Activated CD8-positive, alpha-beta memory T cell treated with anti-CD3 and anti-CD28 coated beads for 48 hours (primary cell): ENCODE measurements at regions not wholly inside any gene's neighbourhood (a gene's known extent, or its start where the extent isn't known, plus 50 kb on each side); places are given as distances from the start of the nearest gene placed in this dataset.
"Not testable (repeated sequence)": the region's sequence is repeated elsewhere in the genome, so short reads cannot be mapped to it uniquely, and the experiment has no call there.

ENCODE experiments used
- DNase-seq, 3 experiments: peaks; one replicate each; pipeline ENCODE4 v3.0.0-alpha.2; 2020; ENCODE audit warnings: low read depth in 2 of 3, low spot score in 2 of 3

DNA sequence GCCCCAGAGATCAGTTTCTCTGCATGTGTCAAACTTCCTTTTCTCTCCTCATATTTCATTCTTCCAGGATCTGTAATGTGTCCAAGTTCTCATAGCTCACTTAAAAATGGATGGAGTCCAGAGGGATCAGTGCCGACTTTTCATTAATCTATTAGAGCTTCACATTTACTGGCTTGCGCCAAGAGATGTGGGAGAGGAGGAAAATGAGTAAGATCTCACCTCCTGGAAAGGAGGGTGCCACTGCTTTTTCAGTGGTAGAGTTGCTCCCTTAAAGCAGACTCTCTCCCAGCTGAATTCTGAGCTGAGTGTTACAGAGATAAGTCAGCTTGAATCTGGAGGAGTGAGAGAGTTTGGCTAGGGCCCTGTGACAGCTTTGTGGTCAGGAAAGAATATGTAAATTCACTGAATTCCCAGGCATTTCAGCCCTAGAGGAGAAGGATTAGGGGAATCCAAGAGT, 175.9 kb downstream of the SOX4 start:
- no peak for DNase-seq

- no peak for DNase-seq
These were observed 176.4 kb downstream of the SOX4 start for GRCh38 chr6:21769968-21770367.

DNA sequence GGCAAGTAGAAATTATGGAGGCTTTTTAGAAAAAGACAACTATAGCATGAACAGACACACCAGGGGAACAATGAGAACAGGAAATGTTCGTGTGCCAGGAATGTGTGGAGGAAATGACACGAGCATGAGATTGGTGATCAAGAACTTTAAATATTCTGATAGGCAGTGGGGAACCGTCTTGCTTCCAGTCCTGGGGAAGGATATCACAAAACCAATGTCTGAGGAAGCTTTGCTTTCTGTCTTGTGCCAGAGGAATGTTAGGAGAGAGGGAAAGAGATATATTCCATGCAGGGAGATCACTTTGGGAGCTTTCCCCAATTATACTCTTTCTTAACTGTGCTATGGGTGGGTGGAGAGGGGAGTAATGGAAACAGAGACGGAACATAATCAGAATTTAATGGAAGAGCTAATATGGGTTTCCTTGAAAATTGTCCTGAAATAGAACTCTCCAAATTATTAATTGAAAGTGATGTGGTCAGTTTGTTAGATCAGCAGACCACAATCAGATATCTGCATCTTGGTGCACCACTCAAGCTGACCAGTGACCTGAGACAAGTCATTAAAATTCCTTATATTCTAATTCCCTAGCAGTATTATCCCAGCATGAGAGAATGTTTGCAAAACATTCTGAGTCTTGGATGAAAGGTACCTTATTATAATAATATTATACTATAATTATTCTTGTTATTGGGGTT, 178.2 kb downstream of the SOX4 start:
- no peak for DNase-seq

DNA sequence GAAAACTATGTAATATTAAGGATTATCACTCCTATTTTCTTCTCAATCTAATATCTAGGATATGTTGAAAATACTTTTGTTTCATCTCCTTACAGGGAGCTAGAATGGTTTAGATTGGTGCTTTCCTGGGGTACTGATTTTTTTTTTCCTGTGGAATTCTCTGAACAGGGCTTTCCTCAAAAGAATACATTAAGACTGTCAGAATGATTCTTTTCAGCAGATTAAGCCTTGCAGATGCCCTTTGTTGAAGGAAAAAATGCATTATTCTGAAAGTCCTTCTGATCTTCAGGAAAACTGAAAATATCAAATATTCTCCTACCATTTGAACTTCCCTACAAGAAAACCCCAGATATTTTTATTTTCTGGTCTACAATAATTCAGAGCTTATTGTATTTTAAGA, 178.9 kb downstream of the SOX4 start:
- DNase-seq, result no peak

DNA sequence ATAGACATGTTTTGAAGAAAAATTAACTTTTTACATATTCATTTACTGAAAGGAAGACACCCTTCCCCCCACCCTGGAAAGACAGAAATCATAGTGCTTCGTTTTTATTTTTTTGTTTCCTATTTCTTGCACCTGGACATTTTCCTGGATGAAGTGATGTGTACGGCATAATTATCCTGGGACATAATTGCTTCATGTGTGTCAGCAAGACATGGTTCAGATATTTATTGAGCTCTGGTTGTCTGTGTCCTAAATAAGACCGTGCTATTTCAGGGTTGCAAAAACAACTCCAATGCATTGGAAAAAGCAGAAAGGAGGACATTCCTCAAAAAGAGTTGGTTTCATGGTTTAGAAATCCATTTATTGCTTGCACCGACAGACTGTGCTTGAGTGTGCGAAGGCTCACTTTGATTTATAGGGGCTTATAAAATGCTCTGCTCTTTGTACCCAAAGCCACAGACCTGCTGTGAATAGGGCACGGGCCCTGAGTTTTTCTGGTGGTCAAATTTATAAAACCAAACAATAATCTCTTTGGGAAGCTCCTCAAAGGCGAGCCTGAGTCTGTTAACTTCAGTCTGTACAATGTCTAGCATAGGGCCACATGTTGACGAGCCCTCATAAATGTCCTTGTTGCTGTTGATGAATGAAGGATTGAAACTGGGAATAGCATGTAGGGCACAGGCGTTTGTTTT, 179.5 kb downstream of the SOX4 start:
- DNase-seq, result no peak

DNA sequence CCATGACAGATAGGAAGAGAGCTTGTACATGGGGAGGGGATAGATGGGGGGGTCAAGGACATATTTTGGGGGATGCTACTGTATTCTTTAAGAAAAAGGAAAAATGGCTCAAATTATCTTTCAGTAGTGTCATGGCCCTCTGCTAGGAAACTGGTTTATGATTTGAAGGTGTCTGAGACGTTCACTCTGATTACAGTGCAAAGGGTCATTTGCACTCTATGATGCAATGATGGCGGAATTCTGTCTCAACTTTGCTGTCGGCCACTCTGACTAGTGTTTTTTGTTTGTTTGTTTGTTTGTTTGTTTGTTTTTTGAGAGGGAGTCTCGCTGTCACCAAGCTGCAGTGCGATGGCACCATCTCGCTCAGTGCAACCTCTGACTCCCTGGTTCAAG, 180.0 kb downstream of the SOX4 start:
- no peak for DNase-seq

- no peak for DNase-seq
These were observed 184.3 kb downstream of the SOX4 start for GRCh38 chr6:21777846-21778245.

DNA sequence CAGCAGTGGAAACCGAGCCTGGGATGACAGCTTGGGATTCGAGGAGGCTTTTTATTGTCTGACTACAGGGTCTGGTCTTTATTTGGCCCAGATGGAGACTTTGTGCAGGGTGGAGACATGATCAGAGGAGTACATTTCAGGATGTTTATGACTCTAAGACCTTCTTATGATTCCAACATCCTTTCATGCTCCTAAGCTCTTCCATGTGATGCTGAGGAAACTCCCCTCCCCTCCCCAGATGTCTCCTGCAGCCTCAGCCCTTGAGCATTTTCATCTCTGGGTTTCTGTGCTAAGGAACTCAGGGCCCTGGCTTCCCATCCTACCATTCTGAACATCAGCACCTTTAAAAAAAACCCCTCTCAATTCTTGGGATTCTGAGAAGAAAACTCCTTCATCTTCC, 186.6 kb downstream of the SOX4 start:
- DNase-seq, result no peak

DNA sequence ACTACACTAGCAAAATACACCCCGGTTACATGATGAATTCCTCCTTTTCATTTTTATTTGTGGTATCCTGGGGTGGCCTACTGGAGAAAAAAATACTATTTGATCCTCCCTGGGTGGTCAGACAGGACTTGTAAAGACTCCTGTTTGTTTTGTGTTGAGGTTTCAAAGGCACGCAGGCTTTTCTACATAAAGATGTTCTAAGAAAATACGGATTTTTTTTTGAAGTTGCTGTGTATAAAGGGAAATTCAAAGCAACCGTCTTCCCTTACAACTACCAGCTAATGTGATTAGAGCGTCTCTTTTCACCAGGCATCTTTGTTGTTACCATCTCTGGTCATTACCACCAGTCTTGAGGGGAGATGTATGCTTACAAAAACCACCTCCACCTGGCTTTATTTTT, 187.1 kb downstream of the SOX4 start:
- no peak for DNase-seq

DNA sequence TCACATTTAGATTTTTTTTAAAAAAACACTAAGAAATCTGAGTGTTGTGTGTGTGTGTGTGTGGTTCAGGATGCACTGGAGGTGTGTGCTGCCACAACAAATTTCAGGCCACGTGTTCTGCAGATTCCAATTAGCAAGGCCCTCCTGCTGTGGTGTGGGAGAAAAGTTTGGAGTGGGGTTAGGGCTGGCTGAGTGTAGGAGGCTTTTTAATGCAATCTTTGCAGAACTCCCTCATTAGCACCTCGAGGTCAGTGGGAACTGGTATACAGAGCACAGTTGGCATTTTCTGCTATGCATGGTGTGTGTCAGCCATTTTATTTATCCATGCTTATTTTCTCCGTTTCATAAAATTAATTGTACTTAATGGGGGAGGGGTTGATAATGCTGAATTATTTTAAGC, 187.6 kb downstream of the SOX4 start:
- no peak for DNase-seq

DNA sequence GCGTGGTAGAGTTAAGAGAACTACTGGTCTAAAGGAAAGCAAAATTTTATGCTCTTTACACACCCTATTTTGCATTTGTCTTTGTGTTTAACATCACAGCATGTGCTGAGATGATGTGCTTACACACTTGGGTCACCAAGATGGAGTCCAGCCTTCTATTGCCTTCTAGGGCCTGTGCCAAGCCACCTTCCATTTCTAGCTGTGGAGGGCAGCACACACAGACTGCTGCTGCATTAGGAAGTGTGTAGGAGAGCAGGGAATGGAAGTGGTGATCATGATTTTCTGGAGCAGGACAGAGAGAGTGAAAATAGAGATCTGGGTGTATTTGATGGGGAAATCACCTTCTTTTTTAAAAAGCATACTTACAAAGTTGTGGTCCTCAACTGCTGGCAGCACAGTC, 191.6 kb downstream of the SOX4 start:
- no peak for DNase-seq

- no peak for DNase-seq
These were observed 197.5 kb downstream of the SOX4 start for GRCh38 chr6:21791056-21791455.

DNA sequence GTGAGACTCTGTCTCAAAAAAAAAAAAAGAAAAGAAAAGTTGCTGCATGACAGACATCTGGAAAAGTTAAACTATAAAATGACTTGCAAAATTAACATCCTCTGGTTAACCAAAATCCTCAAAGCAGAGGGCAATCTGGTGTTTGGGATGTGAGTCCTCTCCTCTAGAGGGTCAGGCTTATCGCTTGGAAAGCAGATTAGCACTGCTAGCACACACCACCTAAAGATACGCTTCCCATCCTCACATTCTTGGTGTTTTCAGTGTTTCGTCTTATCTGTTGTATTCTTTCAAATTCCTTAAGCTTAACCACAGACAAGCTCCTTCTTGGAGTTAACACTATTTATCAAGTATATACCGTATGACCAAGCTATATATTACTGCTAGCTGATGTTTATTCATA, 198.0 kb downstream of the SOX4 start:
- DNase-seq, result no peak

DNA sequence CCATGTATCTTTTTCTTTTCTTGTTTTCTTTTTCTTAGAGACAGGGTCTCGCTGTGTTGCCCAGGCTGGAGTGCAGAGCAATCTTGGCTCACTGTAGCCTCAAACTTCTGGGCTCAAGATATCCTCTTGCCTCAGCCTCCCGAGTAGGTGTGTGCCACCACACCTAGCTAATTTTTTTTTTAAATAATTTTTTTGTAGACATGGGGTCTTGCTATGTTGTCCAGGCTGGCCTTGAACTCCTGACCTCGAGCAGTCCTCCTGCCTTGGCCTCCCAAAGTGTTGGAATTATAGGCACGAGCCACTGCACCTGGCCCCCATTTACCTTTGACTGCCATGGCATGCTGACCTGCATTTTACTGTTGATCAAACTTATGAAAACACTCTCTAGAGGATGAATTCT, 198.6 kb downstream of the SOX4 start:
- DNase-seq, result no peak

DNA sequence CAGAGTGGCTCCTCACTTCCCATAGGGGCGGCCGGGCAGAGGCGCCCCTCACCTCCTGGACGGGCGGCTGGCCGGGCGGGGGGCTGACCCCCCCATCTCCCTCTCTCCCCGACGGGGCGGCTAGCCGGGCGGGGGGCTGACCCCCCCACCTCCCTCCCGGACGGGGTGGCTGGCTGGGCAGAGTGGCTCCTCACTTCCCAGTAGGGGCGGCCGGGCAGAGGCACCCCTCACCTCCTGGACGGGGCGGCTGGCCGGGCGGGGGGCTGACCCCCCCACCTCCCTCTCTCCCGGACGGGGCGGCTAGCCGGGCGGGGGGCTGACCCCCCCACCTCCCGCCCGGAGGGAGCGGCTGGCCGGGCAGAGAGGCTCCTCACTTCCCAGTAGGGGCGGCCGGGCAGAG, 203.4 kb downstream of the SOX4 start:
- DNase-seq, result not testable (repeated sequence)

GRCh38 chr6:21798468-21798867, 204.9 kb downstream of the SOX4 start:
- no peak for DNase-seq

- DNase-seq, result no peak
These were observed 206.8 kb downstream of the SOX4 start for GRCh38 chr6:21800330-21800729.

- DNase-seq, result no peak
These were observed 207.4 kb downstream of the SOX4 start for GRCh38 chr6:21800948-21801438.

- DNase-seq, result no peak
These were observed 208.1 kb downstream of the SOX4 start for GRCh38 chr6:21801446-21802174.

GRCh38 chr6:21802175-21802822, 208.7 kb downstream of the SOX4 start:
- DNase-seq, result no peak

GRCh38 chr6:21804941-21805610, 211.5 kb downstream of the SOX4 start:
- no peak for DNase-seq
